HepG2 (cell line): ENCODE measurements at regions not wholly inside any gene's neighbourhood (a gene's known extent, or its start where the extent isn't known, plus 50 kb on each side); places are given as distances from the start of the nearest gene placed in this dataset.

Source experiments
- ATAC-seq: fragments of 200-7000 bp; cut with Tn5 transposase; 3 replicates; pipeline ENCODE4 v1.9.1; 2020; ENCODE audit warnings: mild to moderate bottlenecking, moderate library complexity
- BruUV-seq: library from RNA; stranded (reverse); fragments of 400-500 nt; replicated peaks from 2 replicates; lab custom pipeline; 2021; lab: Mats Ljungman, UMichigan
- CTCF ChIA-PET: fragments of 300-600 bp; formaldehyde crosslinking; extraction: SDS; loops from one replicate; lab custom pipeline; 2021; ENCODE audit warnings: low total read pairs, inconsistent platforms, low intra/inter-chr PET ratio; lab: Yijun Ruan, JAX
- POLR2A ChIA-PET: fragments of 350-600 bp; sonication (Branson Sonifier 250); formaldehyde crosslinking; loops from one replicate; lab custom pipeline; 2020; ENCODE audit warnings: antibody characterized with exemption, inconsistent platforms; lab: Yijun Ruan, JAX
- DNase-seq: peaks from one replicate; pipeline ENCODE4 v3.0.0-alpha.2; 2015; ENCODE audit warnings: low spot score
- FAIRE-seq: peaks from 3 replicates; lab custom pipeline; 2011; peaks lifted over from hg19 to GRCh38; lab: Jason Lieb, UNC
- H2AFZ ChIP-seq: one replicate; pipeline ENCODE4 v1.6.1; 2011; ENCODE audit warnings: low read length, inconsistent platforms
- H3K27ac ChIP-seq: fragments of 300-600 bp; 3 replicates; pipeline ENCODE4 v1.8.0; 2011; ENCODE audit warnings: mixed run types, mild to moderate bottlenecking, mixed read lengths, low read length, inconsistent platforms; ENCODE audit not compliant: insufficient read depth; ENCODE audit errors: extremely low read length
- H3K27me3 ChIP-seq, 2 experiments: fragments of 200-600 bp in 1 of 2; 2 replicates in 1 of 2; 3 replicates in 1 of 2; pipeline versions ENCODE4 v1.6.0 to v1.8.0; 2011; ENCODE audit warnings: low read length in 2 of 2, mild to moderate bottlenecking in 2 of 2, moderate library complexity in 2 of 2, inconsistent platforms in 1 of 2; ENCODE audit not compliant: insufficient read depth in 2 of 2, control insufficient read depth in 1 of 2
- H3K36me3 ChIP-seq, 2 experiments: fragments of 200-600 bp in 1 of 2; replicated peaks in 1 of 2; 2 replicates in 1 of 2; 3 replicates in 1 of 2; pipeline versions ENCODE4 v1.5.1 to v1.8.0; 2011; ENCODE audit warnings: low read length in 2 of 2, inconsistent platforms in 1 of 2; ENCODE audit not compliant: insufficient read depth in 2 of 2, control insufficient read depth in 1 of 2
- H3K4me1 ChIP-seq: 2 replicates; pipeline ENCODE4 v1.5.1; 2012; ENCODE audit warnings: low read length, inconsistent platforms; ENCODE audit not compliant: insufficient read depth
- H3K4me2 ChIP-seq: 2 replicates; pipeline ENCODE4 v1.6.0; 2011; ENCODE audit warnings: low read depth, low read length, inconsistent platforms
- H3K4me3 ChIP-seq, 3 experiments: fragments of 200-600 bp in 1 of 3; sonication (generic), shearing (Covaris generic) in 1 of 3; replicated peaks in 1 of 3; 2 replicates each; pipeline ENCODE4 v1.5.1; 2011 to 2016; ENCODE audit warnings: low read length in 3 of 3, inconsistent platforms in 2 of 3, low read depth in 2 of 3, mild to moderate bottlenecking in 2 of 3, control low read depth in 1 of 3, mixed read lengths in 1 of 3; ENCODE audit not compliant: insufficient read depth in 1 of 3
- H3K79me2 ChIP-seq: one replicate; pipeline ENCODE4 v1.6.1; 2011; ENCODE audit warnings: low read length, inconsistent platforms; ENCODE audit not compliant: insufficient read depth
- H3K9ac ChIP-seq: 2 replicates; pipeline ENCODE4 v1.6.0; 2011; ENCODE audit warnings: mild to moderate bottlenecking, low read depth, low read length, inconsistent platforms; ENCODE audit not compliant: insufficient read depth
- H3K9me3 ChIP-seq: 2 replicates; pipeline ENCODE4 v1.5.1; 2012; ENCODE audit warnings: mild to moderate bottlenecking, low read length
- H4K20me1 ChIP-seq: 2 replicates; pipeline ENCODE4 v1.6.0; 2011; ENCODE audit warnings: inconsistent platforms, mild to moderate bottlenecking, low read length, moderate library complexity; ENCODE audit not compliant: insufficient read depth
- CREM ChIP-seq, 2 experiments: sonication (generic) in 1 of 2; formaldehyde crosslinking in 1 of 2; IDR thresholded peaks; 2 replicates each; pipeline versions ENCODE4 v1.4.0 to v1.6.1; 2016 to 2020; ENCODE audit warnings: antibody characterized with exemption in 1 of 2, mild to moderate bottlenecking in 1 of 2, missing genetic modification reagents in 1 of 2
- FOXP1 ChIP-seq, 2 experiments: fragments of 450-650 bp in 1 of 2; IDR thresholded peaks; 2 replicates each; pipeline ENCODE4 v1.6.1; 2017 to 2018; ENCODE audit warnings: antibody characterized with exemption in 1 of 2
- HMG20B ChIP-seq: conservative IDR thresholded peaks from 2 replicates; pipeline ENCODE4 v1.6.1; 2016; ENCODE audit warnings: missing genetic modification reagents, missing compliant biosample characterization
- IRX3 ChIP-seq: sonication (generic); formaldehyde crosslinking; IDR thresholded peaks from 2 replicates; pipeline ENCODE4 v1.8.1; 2023; ENCODE audit warnings: mild to moderate bottlenecking, low read depth, missing genetic modification reagents, borderline replicate concordance
- TGIF2 ChIP-seq: IDR thresholded peaks from 2 replicates; pipeline ENCODE4 v1.6.1; 2016; ENCODE audit warnings: control low read depth, missing compliant biosample characterization
- ZC3H13 ChIP-seq: sonication (generic); formaldehyde crosslinking; IDR thresholded peaks from 2 replicates; pipeline ENCODE4 v1.8.1; 2023; ENCODE audit warnings: mild to moderate bottlenecking, missing genetic modification reagents, moderate library complexity
- ZFAT ChIP-seq: sonication (generic); formaldehyde crosslinking; conservative IDR thresholded peaks from 2 replicates; pipeline ENCODE4 v1.8.1; 2023; ENCODE audit warnings: missing genetic modification reagents, inconsistent platforms
- ZFX ChIP-seq: sonication (generic); formaldehyde crosslinking; IDR thresholded peaks from 2 replicates; pipeline ENCODE4 v1.4.0; 2020; ENCODE audit warnings: mild to moderate bottlenecking, low read depth, missing genetic modification reagents, moderate library complexity
- ZNF530 ChIP-seq: sonication (generic); formaldehyde crosslinking; IDR thresholded peaks from 2 replicates; pipeline ENCODE4 v1.5.0; 2020; ENCODE audit warnings: low read depth, mild to moderate bottlenecking, missing genetic modification reagents
- ZNF607 ChIP-seq: sonication (generic); formaldehyde crosslinking; IDR thresholded peaks from 2 replicates; pipeline ENCODE4 v1.5.1; 2020; ENCODE audit warnings: missing genetic modification reagents, mild to moderate bottlenecking, borderline replicate concordance
- WGBS: methylation state at CpG from one replicate; pipeline ENCODE4 v1.1.6; 2017; ENCODE audit warnings: low lambda C conversion rate; 5-methylcytosine and 5-hydroxymethylcytosine counted together
- in situ Hi-C: cut with HindIII; loops from 2 replicates; pipeline ENCODE4 v1.10.0; 2017; ENCODE audit warnings: low pct_unique_long_range_greater_than_20kb; ENCODE audit not compliant: extremely low pct_ligation_motif_present
- intact Hi-C: fragments of 100-400 bp; cut with micrococcal nuclease; formaldehyde crosslinking; loops from one replicate; pipeline ENCODE4 v1.10.0; 2022; ENCODE audit not compliant: unreplicated experiment
- TF ChIP-seq, protein P1 (sequence below): sonication (generic); formaldehyde crosslinking; IDR thresholded peaks from 2 replicates; pipeline ENCODE4 v1.5.0; 2020; ENCODE audit warnings: mild to moderate bottlenecking, missing genetic modification reagents, borderline replicate concordance
- TF ChIP-seq, protein P2 (sequence below): IDR thresholded peaks from 2 replicates; pipeline ENCODE4 v1.6.1; 2016; ENCODE audit warnings: missing genetic modification reagents, missing compliant biosample characterization
- TF ChIP-seq, protein P3 (sequence below): IDR thresholded peaks from 2 replicates; pipeline ENCODE4 v1.6.1; 2018; ENCODE audit warnings: missing genetic modification reagents
- TF ChIP-seq, protein P4 (sequence below): sonication (generic); formaldehyde crosslinking; IDR thresholded peaks from 2 replicates; pipeline ENCODE4 v1.5.1; 2020; ENCODE audit warnings: missing genetic modification reagents, mild to moderate bottlenecking, borderline replicate concordance

DNA sequence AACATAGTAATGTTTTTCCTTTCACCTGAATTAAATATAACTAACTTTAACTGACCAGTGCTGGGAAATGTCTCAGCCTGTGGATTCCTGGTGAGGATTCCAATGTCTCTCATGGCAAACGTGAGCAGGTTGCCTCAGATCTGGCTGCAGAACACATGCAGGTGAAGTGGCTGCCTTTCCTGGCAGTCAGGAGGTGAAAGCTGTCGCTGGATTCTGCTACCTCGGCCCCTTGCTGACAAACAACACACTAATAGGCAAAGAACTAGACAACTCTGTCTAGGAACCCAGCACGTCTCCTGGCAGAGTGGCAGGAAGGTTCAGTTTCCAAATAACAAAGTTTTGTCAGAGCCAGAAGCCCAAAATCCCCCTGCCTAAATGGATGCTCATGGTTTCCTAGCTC, 400.8 kb upstream of the PPP2R3A start:
- Histone ChIP-seq H3K36me3 (no peaks in the 10 kb centered on the region), H3K4me2 (no peak overlapping the region), H3K27ac (no peak overlapping the region), H3K27me3 (no peaks in the 10 kb centered on the region; a peak in 2 of 5 replicates), H2AFZ (no peak overlapping the region), H3K4me3 (no peak overlapping the region), H3K79me2 (no peaks in the 10 kb centered on the region), H3K9me3 (no peaks in the 10 kb centered on the region), H3K4me1 (no peaks in the 10 kb centered on the region), H4K20me1 (no peaks in the 10 kb centered on the region), H3K9ac (no peak overlapping the region)
- ATAC-seq, result no peak
- WGBS, result 4% methylated on average over 4 of the region's 4 CpGs
- CTCF ChIA-PET, result no interaction called here
- FAIRE-seq, result no peak
- intact Hi-C loops, result no loop called here
- DNase-seq, result no peak
- in situ Hi-C loops, result no loop called here
- no TSS peak for BruUV-seq
- POLR2A ChIA-PET, result no interaction called here
- TF ChIP-seq, protein P1, sequence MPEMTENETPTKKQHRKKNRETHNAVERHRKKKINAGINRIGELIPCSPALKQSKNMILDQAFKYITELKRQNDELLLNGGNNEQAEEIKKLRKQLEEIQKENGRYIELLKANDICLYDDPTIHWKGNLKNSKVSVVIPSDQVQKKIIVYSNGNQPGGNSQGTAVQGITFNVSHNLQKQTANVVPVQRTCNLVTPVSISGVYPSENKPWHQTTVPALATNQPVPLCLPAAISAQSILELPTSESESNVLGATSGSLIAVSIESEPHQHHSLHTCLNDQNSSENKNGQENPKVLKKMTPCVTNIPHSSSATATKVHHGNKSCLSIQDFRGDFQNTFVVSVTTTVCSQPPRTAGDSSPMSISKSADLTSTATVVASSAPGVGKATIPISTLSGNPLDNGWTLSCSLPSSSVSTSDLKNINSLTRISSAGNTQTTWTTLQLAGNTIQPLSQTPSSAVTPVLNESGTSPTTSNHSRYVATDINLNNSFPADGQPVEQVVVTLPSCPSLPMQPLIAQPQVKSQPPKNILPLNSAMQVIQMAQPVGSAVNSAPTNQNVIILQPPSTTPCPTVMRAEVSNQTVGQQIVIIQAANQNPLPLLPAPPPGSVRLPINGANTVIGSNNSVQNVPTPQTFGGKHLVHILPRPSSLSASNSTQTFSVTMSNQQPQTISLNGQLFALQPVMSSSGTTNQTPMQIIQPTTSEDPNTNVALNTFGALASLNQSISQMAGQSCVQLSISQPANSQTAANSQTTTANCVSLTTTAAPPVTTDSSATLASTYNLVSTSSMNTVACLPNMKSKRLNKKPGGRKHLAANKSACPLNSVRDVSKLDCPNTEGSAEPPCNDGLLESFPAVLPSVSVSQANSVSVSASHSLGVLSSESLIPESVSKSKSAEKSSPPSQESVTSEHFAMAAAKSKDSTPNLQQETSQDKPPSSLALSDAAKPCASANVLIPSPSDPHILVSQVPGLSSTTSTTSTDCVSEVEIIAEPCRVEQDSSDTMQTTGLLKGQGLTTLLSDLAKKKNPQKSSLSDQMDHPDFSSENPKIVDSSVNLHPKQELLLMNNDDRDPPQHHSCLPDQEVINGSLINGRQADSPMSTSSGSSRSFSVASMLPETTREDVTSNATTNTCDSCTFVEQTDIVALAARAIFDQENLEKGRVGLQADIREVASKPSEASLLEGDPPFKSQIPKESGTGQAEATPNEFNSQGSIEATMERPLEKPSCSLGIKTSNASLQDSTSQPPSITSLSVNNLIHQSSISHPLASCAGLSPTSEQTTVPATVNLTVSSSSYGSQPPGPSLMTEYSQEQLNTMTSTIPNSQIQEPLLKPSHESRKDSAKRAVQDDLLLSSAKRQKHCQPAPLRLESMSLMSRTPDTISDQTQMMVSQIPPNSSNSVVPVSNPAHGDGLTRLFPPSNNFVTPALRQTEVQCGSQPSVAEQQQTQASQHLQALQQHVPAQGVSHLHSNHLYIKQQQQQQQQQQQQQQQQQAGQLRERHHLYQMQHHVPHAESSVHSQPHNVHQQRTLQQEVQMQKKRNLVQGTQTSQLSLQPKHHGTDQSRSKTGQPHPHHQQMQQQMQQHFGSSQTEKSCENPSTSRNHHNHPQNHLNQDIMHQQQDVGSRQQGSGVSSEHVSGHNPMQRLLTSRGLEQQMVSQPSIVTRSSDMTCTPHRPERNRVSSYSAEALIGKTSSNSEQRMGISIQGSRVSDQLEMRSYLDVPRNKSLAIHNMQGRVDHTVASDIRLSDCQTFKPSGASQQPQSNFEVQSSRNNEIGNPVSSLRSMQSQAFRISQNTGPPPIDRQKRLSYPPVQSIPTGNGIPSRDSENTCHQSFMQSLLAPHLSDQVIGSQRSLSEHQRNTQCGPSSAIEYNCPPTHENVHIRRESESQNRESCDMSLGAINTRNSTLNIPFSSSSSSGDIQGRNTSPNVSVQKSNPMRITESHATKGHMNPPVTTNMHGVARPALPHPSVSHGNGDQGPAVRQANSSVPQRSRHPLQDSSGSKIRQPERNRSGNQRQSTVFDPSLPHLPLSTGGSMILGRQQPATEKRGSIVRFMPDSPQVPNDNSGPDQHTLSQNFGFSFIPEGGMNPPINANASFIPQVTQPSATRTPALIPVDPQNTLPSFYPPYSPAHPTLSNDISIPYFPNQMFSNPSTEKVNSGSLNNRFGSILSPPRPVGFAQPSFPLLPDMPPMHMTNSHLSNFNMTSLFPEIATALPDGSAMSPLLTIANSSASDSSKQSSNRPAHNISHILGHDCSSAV, result no peak
- TF ChIP-seq HMG20B (CRISPR knock-in tag) (no peak), ZNF530 (CRISPR knock-in tag) (no peak), ZNF607 (no peak), ZFAT (CRISPR knock-in tag) (no peak), ZFX (CRISPR knock-in tag) (no peak), CREM (IDR thresholded peaks at IDR 0.05) (no peak), CREM (CRISPR knock-in tag; IDR thresholded peaks at IDR 0.05) (no peak), TGIF2 (CRISPR knock-in tag) (no peak), FOXP1 (IDR thresholded peaks at IDR 0.05) (no peak), FOXP1 (CRISPR knock-in tag; IDR thresholded peaks at IDR 0.05) (no peak), IRX3 (CRISPR knock-in tag) (no peak), ZC3H13 (CRISPR knock-in tag) (no peak)
- TF ChIP-seq, protein P2, sequence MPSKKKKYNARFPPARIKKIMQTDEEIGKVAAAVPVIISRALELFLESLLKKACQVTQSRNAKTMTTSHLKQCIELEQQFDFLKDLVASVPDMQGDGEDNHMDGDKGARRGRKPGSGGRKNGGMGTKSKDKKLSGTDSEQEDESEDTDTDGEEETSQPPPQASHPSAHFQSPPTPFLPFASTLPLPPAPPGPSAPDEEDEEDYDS (CRISPR knock-in tag), result no peak
- TF ChIP-seq, protein P3, sequence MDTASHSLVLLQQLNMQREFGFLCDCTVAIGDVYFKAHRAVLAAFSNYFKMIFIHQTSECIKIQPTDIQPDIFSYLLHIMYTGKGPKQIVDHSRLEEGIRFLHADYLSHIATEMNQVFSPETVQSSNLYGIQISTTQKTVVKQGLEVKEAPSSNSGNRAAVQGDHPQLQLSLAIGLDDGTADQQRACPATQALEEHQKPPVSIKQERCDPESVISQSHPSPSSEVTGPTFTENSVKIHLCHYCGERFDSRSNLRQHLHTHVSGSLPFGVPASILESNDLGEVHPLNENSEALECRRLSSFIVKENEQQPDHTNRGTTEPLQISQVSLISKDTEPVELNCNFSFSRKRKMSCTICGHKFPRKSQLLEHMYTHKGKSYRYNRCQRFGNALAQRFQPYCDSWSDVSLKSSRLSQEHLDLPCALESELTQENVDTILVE (CRISPR knock-in tag), result no peak
- TF ChIP-seq, protein P4, sequence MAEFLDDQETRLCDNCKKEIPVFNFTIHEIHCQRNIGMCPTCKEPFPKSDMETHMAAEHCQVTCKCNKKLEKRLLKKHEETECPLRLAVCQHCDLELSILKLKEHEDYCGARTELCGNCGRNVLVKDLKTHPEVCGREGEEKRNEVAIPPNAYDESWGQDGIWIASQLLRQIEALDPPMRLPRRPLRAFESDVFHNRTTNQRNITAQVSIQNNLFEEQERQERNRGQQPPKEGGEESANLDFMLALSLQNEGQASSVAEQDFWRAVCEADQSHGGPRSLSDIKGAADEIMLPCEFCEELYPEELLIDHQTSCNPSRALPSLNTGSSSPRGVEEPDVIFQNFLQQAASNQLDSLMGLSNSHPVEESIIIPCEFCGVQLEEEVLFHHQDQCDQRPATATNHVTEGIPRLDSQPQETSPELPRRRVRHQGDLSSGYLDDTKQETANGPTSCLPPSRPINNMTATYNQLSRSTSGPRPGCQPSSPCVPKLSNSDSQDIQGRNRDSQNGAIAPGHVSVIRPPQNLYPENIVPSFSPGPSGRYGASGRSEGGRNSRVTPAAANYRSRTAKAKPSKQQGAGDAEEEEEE (CRISPR knock-in tag), result no peak
